Mesodermal cell (in vitro differentiated cells): ENCODE measurements at regions not wholly inside any gene's neighbourhood (a gene's known extent, or its start where the extent isn't known, plus 50 kb on each side); places are given as distances from the start of the nearest gene placed in this dataset.

ENCODE experiments used
- H3K27ac ChIP-seq: 2 replicates; pipeline ENCODE4 v1.7.0; 2013; ENCODE audit warnings: mild to moderate bottlenecking, low read depth, low read length, moderate library complexity; ENCODE audit not compliant: severe bottlenecking
- H3K36me3 ChIP-seq: 2 replicates; pipeline ENCODE4 v1.7.1; 2013; ENCODE audit warnings: mild to moderate bottlenecking, low read length, moderate library complexity; ENCODE audit not compliant: control insufficient read depth, insufficient read depth
- H3K4me1 ChIP-seq: one replicate; pipeline ENCODE4 v1.7.1; 2013; ENCODE audit warnings: mild to moderate bottlenecking, low read length; ENCODE audit not compliant: insufficient read depth, control insufficient read depth, poor library complexity, severe bottlenecking
- H3K4me3 ChIP-seq: 2 replicates; pipeline ENCODE4 v1.7.0; 2013; ENCODE audit warnings: low read length, control low read depth, mild to moderate bottlenecking; ENCODE audit not compliant: insufficient read depth, poor library complexity, severe bottlenecking; ENCODE audit errors: extremely low read depth
- H3K9me3 ChIP-seq: 2 replicates; pipeline ENCODE4 v1.7.1; 2013; ENCODE audit warnings: mild to moderate bottlenecking, low read length, moderate library complexity; ENCODE audit not compliant: control insufficient read depth
- WGBS, 2 experiments: methylation state at CpG; one replicate each; pipeline ENCODE4 v1.1.5; 2013; ENCODE audit warnings: missing lambda C conversion rate in 2 of 2; ENCODE audit not compliant: insufficient coverage in 2 of 2; 5-methylcytosine and 5-hydroxymethylcytosine counted together

- WGBS, 2 experiments = 83 to 94% methylated on average over 4 to 14 of the region's 21 CpGs
- Histone ChIP-seq H3K36me3 (no peaks in the 10 kb centered on the region), H3K27ac (no peak overlapping the region), H3K4me1 (no peaks in the 10 kb centered on the region), H3K9me3 (no peaks in the 10 kb centered on the region), H3K4me3 (no peak overlapping the region)
These were observed 220.5 kb downstream of the CENPF start for GRCh38 chr1:214823311-214824117.

- Histone ChIP-seq H3K4me1 (no peaks in the 10 kb centered on the region), H3K4me3 (no peak overlapping the region), H3K36me3 (no peaks in the 10 kb centered on the region), H3K9me3 (no peaks in the 10 kb centered on the region), H3K27ac (no peak overlapping the region)
- WGBS, 2 experiments = 100% methylated on average over 1 of the region's 2 CpGs; no CpG with 5 or more reads in 1 of the 2 experiments
These were observed 221.8 kb downstream of the CENPF start for GRCh38 chr1:214824763-214825162.

GRCh38 chr1:214826619-214827018, 223.6 kb downstream of the CENPF start:
- Histone ChIP-seq H3K9me3 (no peaks in the 10 kb centered on the region), H3K4me1 (no peaks in the 10 kb centered on the region), H3K4me3 (no peak overlapping the region), H3K27ac (no peak overlapping the region), H3K36me3 (no peaks in the 10 kb centered on the region)
- WGBS, 2 experiments = 80 to 94% methylated on average over 2 of the region's 4 CpGs

GRCh38 chr1:214827883-214828282, 224.9 kb downstream of the CENPF start:
- Histone ChIP-seq H3K36me3 (no peaks in the 10 kb centered on the region), H3K9me3 (no peaks in the 10 kb centered on the region), H3K4me3 (no peak overlapping the region), H3K27ac (no peak overlapping the region), H3K4me1 (no peaks in the 10 kb centered on the region)

- H3K36me3 ChIP-seq = no peaks in the 10 kb centered on the region
- no peaks in the 10 kb centered on the region for H3K9me3 ChIP-seq
- H3K27ac ChIP-seq = no peak overlapping the region
- no peaks in the 10 kb centered on the region for H3K4me1 ChIP-seq
- no CpG with 5 or more reads among the region's 2 CpGs for WGBS, 2 experiments
- H3K4me3 ChIP-seq = no peak overlapping the region
These were observed 227.9 kb downstream of the CENPF start for GRCh38 chr1:214830941-214831340.

GRCh38 chr1:214831956-214832355, 229.0 kb downstream of the CENPF start:
- Histone ChIP-seq H3K27ac (no peak overlapping the region), H3K4me1 (no peaks in the 10 kb centered on the region), H3K36me3 (no peaks in the 10 kb centered on the region), H3K9me3 (no peaks in the 10 kb centered on the region), H3K4me3 (no peak overlapping the region)
- WGBS, 2 experiments = 84 to 90% methylated on average over 5 of the region's 5 CpGs

GRCh38 chr1:214833178-214833756, 230.3 kb downstream of the CENPF start:
- WGBS, 2 experiments = 94 to 100% methylated on average over 1 of the region's 2 CpGs
- no peak overlapping the region for H3K4me3 ChIP-seq

GRCh38 chr1:214837376-214837775, 234.4 kb downstream of the CENPF start:
- H3K4me3 ChIP-seq = no peak overlapping the region
- WGBS, 2 experiments = 71 to 83% methylated on average over 1 of the region's 2 CpGs

More at GRCh38 chr1:214833178-214833756, 230.3 kb downstream of the CENPF start:
- H3K4me1 ChIP-seq = no peaks in the 10 kb centered on the region
- H3K27ac ChIP-seq = no peak overlapping the region
- no peaks in the 10 kb centered on the region for H3K36me3 ChIP-seq
- H3K9me3 ChIP-seq = no peaks in the 10 kb centered on the region

GRCh38 chr1:214838351-214838750, 235.4 kb downstream of the CENPF start:
- Histone ChIP-seq H3K27ac (no peak overlapping the region), H3K4me3 (no peak overlapping the region), H3K36me3 (no peaks in the 10 kb centered on the region), H3K9me3 (no peaks in the 10 kb centered on the region), H3K4me1 (no peaks in the 10 kb centered on the region)
- 84% methylated on average over 3 of the region's 3 CpGs for WGBS, 2 experiments

More at GRCh38 chr1:214837376-214837775, 234.4 kb downstream of the CENPF start:
- no peaks in the 10 kb centered on the region for H3K4me1 ChIP-seq
- no peaks in the 10 kb centered on the region for H3K36me3 ChIP-seq
- no peaks in the 10 kb centered on the region for H3K9me3 ChIP-seq
- H3K27ac ChIP-seq = no peak overlapping the region

- Histone ChIP-seq H3K9me3 (no peaks in the 10 kb centered on the region), H3K36me3 (no peaks in the 10 kb centered on the region), H3K4me3 (no peak overlapping the region), H3K4me1 (no peaks in the 10 kb centered on the region), H3K27ac (no peak overlapping the region)
- 68 to 78% methylated on average over 2 of the region's 3 CpGs for WGBS, 2 experiments
These were observed 237.4 kb downstream of the CENPF start for GRCh38 chr1:214840356-214840755.

- Histone ChIP-seq H3K4me1 (no peaks in the 10 kb centered on the region), H3K9me3 (no peaks in the 10 kb centered on the region), H3K27ac (no peak overlapping the region), H3K36me3 (no peaks in the 10 kb centered on the region), H3K4me3 (no peak overlapping the region)
- WGBS, 2 experiments = 70 to 79% methylated on average over 2 of the region's 2 CpGs
These were observed 239.7 kb upstream of the KCNK2 start for GRCh38 chr1:214842856-214843255.
